ENCODE measurements at regions not wholly inside any gene's neighbourhood (a gene's known extent, or its start where the extent isn't known, plus 50 kb on each side); places are given as distances from the start of the nearest gene placed in this dataset.

DNA sequence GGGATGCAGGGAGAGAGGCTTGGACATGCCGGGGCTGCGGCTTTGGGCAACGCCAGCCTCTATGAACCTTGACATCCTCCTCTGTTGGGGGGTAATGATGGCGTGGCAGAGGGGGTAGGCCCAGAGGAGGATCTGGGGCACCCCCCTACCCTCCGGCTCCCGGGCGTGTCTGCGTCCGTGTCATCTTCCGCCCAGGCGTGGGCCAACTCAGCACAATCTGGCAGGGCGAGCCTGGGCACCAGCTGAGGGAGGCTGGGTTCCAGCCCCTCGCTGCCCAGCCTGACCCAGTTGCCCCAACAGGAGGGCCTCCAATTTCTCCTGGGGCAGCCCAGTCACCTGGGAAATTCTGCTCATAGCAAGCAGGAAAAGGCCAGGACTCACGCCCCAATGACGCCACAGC, 62.9 kb upstream of the IL17B start:
- DNase-seq (ENCODE audit: low spot score) = no peak

DNA sequence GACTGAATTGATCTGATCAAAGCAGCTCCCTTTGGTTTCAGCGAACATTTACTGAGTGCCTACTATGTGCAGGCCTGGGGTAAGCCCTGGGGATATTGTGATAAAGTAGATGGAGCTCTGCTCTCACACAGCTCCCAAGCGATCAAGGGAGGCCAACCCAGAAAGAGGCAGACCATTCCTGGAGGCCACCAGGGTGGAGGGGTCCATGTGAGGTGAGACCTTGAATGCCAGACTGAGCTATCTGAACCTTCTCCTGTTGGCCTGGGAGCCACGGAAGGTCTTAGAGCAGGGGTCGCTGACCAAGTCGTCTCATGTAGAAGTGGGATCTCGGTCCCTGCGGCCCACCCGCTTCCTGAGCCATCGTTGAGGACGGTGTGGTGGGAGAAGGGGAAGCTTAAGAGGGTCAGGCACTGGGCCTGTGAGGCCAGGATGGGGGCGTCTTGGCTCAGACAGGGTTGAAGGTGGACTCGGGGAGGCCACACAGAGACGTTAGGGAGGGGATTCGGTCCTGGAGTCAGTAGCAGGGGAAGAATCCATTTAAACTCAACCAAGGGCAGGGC, 62.2 kb upstream of the IL17B start:
- DNase-seq (ENCODE audit: low spot score) = no peak

DNA sequence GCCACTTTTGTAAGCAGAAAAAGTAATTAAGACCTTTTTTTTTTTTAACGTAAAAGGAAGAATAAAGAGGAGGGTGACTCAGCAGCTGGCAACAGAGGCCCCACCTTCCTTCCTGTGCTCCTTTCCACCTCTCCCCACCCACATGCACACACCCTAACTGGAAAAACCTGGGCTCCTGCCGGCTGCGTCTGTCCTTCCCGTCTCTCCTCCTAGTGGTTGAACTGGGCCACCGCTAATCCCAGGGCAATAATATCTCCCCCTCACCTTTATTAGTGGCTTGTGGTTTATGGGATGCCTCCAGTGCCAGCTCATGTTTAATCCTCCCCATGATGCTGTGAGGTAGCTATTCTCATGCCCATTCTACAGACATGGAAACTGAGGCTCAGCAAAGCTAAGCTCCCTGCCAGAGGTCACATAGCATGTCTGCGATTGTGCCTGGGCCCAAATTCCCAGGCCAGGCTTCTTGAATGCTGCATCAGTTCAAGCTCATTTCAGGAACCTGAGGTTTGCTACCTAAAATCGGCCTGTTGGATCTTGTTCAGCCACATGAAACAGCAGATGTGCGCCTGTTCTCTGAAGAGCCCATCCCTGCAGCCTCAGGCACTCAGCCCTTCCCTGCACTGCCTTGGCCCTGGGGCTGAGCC, 60.9 kb upstream of the IL17B start:
- peak; percentile 99 for DNase-seq (ENCODE audit: low spot score)

DNA sequence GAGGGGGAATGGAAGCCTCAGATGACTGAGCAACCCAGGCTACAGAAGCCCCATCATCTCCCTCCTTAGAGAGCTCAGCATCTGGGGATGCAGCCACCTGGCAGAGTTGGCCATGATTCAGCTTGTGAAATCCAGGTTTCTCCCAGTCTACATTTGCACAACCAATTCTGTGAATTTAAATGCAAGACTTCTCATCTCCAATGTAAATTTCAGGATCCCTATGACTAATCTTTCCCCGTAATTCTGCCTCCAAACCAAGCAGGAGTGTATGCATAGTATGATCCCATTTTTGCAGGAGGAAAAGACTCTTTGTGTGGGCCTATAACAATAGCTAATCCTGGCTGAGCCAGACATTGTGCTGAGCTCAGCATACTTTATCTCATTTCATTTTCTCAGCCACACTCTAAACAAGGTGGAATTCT, 59.6 kb upstream of the IL17B start:
- no peak for DNase-seq (ENCODE audit: low spot score)

DNA sequence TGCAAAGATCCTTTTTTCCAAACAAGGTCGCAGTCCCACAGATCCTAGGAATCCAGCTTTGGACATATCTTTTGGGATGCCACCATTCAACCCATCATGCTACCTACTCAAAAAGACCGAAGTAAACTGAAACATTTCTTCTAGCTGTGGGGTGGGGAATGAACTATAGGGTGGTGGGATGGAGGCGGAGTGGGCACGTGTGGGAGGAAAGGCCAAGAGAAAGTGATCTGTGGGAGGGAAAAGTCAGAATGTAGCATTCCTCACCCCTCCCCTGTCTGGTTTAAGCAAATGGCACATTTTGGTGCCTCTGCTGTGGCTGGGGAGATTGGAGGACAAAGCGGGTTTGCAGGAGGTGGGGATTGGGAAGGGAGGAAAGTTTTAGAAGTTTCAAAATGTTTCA, 59.2 kb upstream of the IL17B start:
- no peak for DNase-seq (ENCODE audit: low spot score)

DNA sequence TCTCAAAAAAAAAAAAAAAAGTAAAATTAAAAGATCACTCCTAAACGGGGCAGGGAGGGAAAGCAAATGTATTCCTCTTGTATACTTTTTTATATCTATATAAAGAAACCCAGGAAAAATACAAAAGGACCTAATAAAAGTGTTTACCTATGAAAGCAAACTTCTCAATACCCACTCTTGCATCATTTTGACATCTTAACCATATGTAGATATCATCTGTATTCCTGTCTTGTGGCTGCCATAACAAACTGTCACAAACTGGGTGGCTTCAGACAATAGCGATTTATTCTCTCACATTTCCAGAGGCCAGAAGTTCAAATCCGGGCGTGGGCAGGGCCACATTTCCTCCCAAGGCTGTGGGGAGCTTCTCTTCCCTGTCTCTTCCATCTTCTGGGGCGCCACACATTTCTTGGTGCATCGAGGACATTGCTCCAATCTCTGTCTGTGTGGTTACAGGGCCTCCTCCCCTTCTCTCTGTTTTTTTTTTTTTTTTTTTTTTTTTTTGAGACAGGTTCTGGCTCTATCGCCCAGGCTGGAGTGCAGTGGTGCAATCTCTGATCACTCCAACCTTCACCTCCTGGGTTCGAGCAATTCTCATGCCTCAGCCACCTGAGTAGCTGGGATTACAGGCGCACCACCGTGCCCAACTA, 58.4 kb upstream of the IL17B start:
- DNase-seq (ENCODE audit: low spot score) = no peak

DNA sequence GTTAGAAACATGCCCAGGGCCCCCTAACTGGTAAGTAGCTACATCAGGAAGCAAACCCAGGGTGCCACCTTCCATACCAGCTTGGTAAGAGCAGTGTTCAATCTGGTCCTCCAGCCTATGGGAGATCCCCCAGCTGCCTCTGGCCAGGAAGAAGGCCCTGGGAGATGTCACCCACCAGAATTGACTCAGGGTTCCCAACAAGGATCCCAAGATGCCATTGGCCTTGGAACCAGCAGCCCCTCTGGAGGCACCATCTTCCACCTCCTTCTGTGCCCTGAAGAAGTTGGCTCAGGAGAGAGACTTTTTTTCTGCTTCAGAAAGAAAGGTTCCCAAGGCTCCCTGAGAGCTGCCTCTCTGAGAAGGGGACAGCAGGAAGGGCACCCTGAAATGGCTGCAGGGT, 56.6 kb upstream of the IL17B start:
- no peak for DNase-seq (ENCODE audit: low spot score)

DNA sequence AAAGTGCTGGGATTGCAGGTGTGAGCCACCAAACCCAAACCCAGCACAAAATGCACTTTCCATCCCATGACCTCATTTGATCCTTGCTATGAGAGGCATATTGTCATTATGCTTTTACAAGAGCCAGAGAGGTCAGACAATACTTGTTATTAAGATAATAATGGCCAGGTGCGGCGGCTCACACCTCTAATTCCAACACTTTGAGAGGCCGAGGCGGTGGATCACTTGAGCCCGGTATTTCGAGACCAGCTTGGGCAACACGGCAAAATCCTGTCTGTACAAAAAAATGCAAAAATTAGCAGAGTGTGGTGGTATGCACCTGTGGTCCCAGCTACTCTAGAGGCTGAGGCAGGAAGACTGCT, 55.9 kb upstream of the IL17B start:
- no peak for DNase-seq (ENCODE audit: low spot score)

DNA sequence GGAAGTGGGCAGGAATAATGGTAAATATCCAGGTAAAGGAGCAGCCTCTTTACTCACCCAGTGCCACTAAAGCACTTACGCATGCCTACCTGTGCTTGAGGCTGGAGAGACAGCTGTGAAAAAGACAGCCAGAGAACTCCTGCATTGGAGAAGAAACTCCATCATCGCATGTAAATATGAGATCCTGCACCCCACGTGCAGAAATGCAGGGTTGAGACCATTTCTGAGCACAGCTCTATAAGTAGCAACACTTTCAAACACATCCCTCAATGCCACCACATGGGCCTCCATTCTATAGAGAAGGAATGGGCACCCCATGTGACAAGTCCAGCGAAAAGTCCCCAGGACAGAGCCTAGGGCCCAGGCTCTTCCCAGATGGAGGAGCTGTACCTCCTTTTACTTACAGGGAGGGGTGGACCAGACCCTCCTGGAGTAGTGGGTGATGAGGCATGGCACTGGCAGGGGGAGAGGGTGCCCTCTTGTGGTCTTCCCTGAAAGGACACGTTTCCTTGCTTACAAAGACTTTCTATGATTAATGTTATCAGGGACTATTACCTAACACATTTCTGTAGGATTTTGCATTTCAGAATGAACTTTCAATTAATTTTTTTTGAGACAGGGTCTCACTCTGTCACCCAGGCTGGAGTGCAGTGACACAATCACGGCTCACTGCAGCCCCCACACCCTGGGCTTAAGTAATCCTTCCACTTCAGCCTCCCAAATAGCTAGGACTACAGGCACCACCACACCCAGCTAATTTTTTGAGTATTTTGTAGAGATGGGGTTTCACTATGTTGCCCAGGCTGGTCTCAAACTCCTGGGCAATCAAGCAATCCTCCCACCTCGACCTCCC, 55.3 kb upstream of the IL17B start:
- peak; percentile 49 for DNase-seq (ENCODE audit: low spot score)

DNA sequence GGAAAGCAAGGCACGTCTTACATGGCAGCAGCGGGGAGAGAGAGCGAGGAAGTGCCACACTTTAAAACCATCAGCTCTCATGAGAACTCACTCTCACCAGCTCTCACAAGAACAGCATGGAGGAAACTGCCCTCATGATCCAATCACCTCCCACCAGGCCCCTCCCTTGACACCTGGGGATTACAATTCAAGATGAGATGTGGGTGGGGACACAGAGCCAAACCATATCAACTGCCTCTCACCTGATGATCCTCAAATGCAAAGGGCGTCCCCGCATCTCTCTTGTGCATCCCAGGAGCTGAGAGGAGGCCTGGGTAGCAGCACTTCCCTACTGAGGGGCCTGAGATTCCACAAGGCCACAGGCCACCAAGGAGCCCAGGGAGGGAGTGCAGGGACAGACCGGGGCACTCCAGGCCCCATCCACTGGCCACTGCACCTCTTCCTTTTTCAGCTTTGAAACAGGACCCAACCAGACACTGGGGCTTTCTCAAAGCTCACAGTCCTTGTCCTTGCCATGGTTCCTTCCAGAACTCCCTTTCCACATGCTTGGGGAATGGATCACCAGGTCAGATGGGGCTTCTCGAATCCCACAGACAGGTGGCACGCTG, 54.5 kb upstream of the IL17B start:
- no peak for DNase-seq (ENCODE audit: low spot score)

DNA sequence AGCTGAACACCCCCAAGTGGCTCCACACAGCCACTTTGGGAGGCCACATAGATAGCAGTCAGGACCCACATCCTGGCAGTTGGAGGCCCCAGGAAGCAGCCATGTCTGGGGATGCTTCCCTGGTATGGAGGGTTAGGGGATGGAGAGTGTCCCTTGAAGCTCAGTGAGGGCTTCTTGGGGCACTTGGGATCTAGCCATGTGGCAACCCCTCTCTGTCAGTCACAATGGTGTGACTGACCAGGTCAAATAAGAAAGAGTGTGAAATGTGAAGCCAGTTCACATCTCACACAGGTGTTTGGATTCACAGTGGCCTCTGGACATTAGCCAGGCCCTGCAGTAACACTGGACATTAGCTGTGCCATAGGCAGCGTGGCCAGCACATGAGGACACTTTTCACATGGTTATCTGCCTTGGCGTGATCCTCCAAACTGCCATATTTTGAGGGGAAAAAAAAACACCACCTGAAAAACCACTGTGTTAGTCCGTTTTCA, 53.9 kb upstream of the IL17B start:
- no peak for DNase-seq (ENCODE audit: low spot score)

DNA sequence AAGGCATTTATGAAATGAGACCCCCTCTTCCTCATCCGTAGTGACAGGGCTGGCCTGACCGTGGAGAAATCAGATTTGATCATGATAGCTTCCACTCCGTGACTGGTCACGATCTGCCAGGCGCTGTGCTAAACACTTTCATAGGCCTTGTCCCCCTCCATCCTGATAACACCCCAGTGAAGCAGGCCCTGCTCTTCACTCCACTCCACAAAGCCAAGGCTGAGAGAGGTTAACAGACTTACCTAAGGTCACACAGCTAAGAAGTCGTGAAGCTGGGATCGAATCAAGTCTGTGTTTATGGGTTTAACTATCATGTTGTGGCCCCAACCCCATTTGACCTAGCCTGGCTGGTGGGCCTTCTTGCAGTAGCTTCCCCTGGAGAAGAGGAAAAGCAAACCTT, 53.3 kb upstream of the IL17B start:
- no peak for DNase-seq (ENCODE audit: low spot score)

DNA sequence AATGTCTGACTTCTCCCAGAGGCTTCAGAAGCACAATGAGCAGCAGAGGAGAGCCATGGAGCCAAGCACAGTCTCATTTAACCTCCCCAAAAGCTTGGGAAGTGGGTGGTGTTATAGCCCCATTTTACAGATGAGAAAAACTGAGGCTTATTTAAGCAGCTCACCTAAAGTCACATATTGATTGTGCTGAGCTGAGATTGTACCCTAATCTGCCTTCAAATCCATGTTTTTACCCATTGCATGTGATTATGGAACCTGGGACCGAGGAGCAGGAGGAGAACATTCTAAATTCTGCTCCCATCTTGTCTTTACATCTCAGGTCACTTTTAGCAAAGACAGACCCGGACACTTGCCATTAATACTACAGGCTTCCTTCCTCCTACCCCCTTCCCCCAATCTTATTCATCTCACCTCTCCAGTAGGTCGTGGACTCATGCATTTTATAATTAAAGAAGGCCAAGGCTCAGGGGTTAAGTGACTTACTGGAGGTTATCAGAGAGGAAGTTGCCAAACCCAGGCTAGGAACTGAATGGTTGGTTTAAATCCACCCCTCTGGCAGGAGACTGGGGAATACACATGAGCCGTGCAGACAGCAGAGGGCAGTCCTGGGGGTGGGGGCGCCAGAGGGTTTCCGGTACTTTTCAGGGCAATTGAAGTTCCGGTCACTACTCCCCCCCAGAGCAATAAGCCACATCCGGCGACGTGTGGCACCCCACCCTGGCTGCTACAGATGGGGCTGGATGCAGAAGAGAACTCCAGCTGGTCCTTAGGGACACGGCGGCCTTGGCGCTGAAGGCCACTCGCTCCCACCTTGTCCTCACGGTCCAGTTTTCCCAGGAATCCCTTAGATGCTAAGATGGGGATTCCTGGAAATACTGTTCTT, 51.0 kb upstream of the IL17B start:
- no peak for DNase-seq (ENCODE audit: low spot score)
